Keratinocyte (primary cell): ENCODE measurements at regions not wholly inside any gene's neighbourhood (a gene's known extent, or its start where the extent isn't known, plus 50 kb on each side); places are given as distances from the start of the nearest gene placed in this dataset.

Source experiments
- DNase-seq: peaks from one replicate; pipeline ENCODE4 v3.0.0-alpha.2; 2011; ENCODE audit warnings: low read depth, missing footprints, low spot score
- FAIRE-seq: peaks from 2 replicates; lab custom pipeline; 2011; peaks lifted over from hg19 to GRCh38; lab: Jason Lieb, UNC
- H2AFZ ChIP-seq: 2 replicates; pipeline ENCODE4 v1.6.0; 2012; ENCODE audit warnings: low read length, control low read depth, inconsistent platforms; ENCODE audit not compliant: control insufficient read depth
- H3K27ac ChIP-seq: 2 replicates; pipeline ENCODE4 v1.5.1; 2011; ENCODE audit warnings: low read length; ENCODE audit not compliant: control insufficient read depth, insufficient read depth
- H3K27me3 ChIP-seq: 3 replicates; pipeline ENCODE4 v1.6.0; 2011; ENCODE audit warnings: low read length; ENCODE audit not compliant: control insufficient read depth, insufficient read depth; ENCODE audit errors: extremely low read depth
- H3K36me3 ChIP-seq, 2 experiments: 2 replicates in 1 of 2; 3 replicates in 1 of 2; pipeline ENCODE4 v1.5.1; 2011; ENCODE audit warnings: low read length in 2 of 2, mild to moderate bottlenecking in 1 of 2; ENCODE audit not compliant: control insufficient read depth in 2 of 2, insufficient read depth in 2 of 2; ENCODE audit errors: extremely low read depth in 1 of 2
- H3K4me1 ChIP-seq: 3 replicates; pipeline ENCODE4 v1.5.1; 2011; ENCODE audit warnings: low read length; ENCODE audit not compliant: control insufficient read depth, insufficient read depth; ENCODE audit errors: extremely low read depth
- H3K4me2 ChIP-seq: 3 replicates; pipeline ENCODE4 v1.6.0; 2011; ENCODE audit warnings: low read depth, low read length; ENCODE audit not compliant: control insufficient read depth, insufficient read depth; ENCODE audit errors: extremely low read depth
- H3K4me3 ChIP-seq, 3 experiments: fragments of 200-600 bp in 1 of 3; sonication (generic) in 1 of 3; 2 replicates in 2 of 3; 3 replicates in 1 of 3; pipeline ENCODE4 v1.5.1; 2011 to 2016; ENCODE audit warnings: low read length in 3 of 3, mild to moderate bottlenecking in 3 of 3, control low read depth in 2 of 3, inconsistent platforms in 1 of 3, low read depth in 1 of 3, mixed read lengths in 1 of 3, mixed run types in 1 of 3, moderate library complexity in 1 of 3; ENCODE audit not compliant: control insufficient read depth in 2 of 3, insufficient read depth in 2 of 3; ENCODE audit errors: extremely low read depth in 1 of 3
- H3K79me2 ChIP-seq: 2 replicates; pipeline ENCODE4 v1.6.0; 2012; ENCODE audit warnings: low read length; ENCODE audit not compliant: control insufficient read depth, insufficient read depth
- H3K9ac ChIP-seq: 3 replicates; pipeline ENCODE4 v1.6.0; 2011; ENCODE audit warnings: low read length; ENCODE audit not compliant: control insufficient read depth, insufficient read depth; ENCODE audit errors: extremely low read depth
- H3K9me1 ChIP-seq: 3 replicates; pipeline ENCODE4 v1.6.0; 2011; ENCODE audit warnings: low read length; ENCODE audit not compliant: control insufficient read depth, insufficient read depth; ENCODE audit errors: extremely low read depth
- H3K9me3 ChIP-seq: 2 replicates; pipeline ENCODE4 v1.5.1; 2012; ENCODE audit warnings: low read depth, low read length; ENCODE audit not compliant: control insufficient read depth
- H4K20me1 ChIP-seq: 3 replicates; pipeline ENCODE4 v1.6.0; 2011; ENCODE audit warnings: low read length; ENCODE audit not compliant: control insufficient read depth, insufficient read depth; ENCODE audit errors: extremely low read depth
- CTCF ChIP-seq, 3 experiments: IDR thresholded peaks in 1 of 3; conservative IDR thresholded peaks in 1 of 3; optimal IDR thresholded peaks in 1 of 3; 2 replicates in 2 of 3; 3 replicates in 1 of 3; pipeline versions ENCODE3 to v1.5.1; 2011; ENCODE audit warnings: low read length in 3 of 3, mild to moderate bottlenecking in 3 of 3, moderate library complexity in 2 of 3, control low read depth in 1 of 3, inconsistent platforms in 1 of 3; ENCODE audit not compliant: insufficient read depth in 2 of 3; ENCODE audit errors: extremely low read depth in 1 of 3
- EZH2 ChIP-seq: IDR thresholded peaks from one replicate; pipeline ENCODE4 v1.6.1; 2012; ENCODE audit warnings: inconsistent platforms, mild to moderate bottlenecking, low read length, moderate library complexity
- dilution Hi-C: fragments of 300-500 bp; cut with MboI; formaldehyde crosslinking; loops from one replicate; pipeline ENCODE4 v1.7.0; 2020; ENCODE audit warnings: low sequenced_read_pairs; ENCODE audit not compliant: extremely low pct_ligation_motif_present

- no peak for DNase-seq
- dilution Hi-C loops = no loop called here
These were observed 149.9 kb upstream of the COL1A2 start for GRCh38 chr7:94244760-94245159.

GRCh38 chr7:94245500-94245899, 149.2 kb upstream of the COL1A2 start:
- FAIRE-seq (no peak), DNase-seq (no peak)
- no peak overlapping the region for H3K4me2 ChIP-seq
- no peak overlapping the region for H3K27ac ChIP-seq
- H3K9me3 ChIP-seq = no peaks in the 10 kb centered on the region
- H3K9ac ChIP-seq = no peak overlapping the region
- H3K79me2 ChIP-seq = no peaks in the 10 kb centered on the region
- H2AFZ ChIP-seq = no peak overlapping the region
- H3K4me1 ChIP-seq = no peaks in the 10 kb centered on the region
- TF ChIP-seq EZH2 (no peak), CTCF (optimal IDR thresholded peaks at IDR 0.05 in 1 of 3, IDR thresholded peaks at IDR 0.05 in 1 of 3, conservative IDR thresholded peaks at IDR 0.05 in 1 of 3; ENCODE audit: extremely low read depth in 1 of 3, insufficient read depth in 2 of 3, low read length in 3 of 3) (no peak)
- no peaks in the 10 kb centered on the region for H4K20me1 ChIP-seq
- dilution Hi-C loops = no loop called here
- H3K9me1 ChIP-seq = no peaks in the 10 kb centered on the region
- no peaks in the 10 kb centered on the region for H3K36me3 ChIP-seq
- H3K4me3 ChIP-seq = no peak overlapping the region
- H3K27me3 ChIP-seq = no peaks in the 10 kb centered on the region

More at GRCh38 chr7:94244760-94245159, 149.9 kb upstream of the COL1A2 start:
- FAIRE-seq = no peak
- Histone ChIP-seq H3K9me1 (no peaks in the 10 kb centered on the region), H3K9ac (no peak overlapping the region), H2AFZ (no peak overlapping the region), H3K27me3 (no peaks in the 10 kb centered on the region), H3K4me3 (no peak overlapping the region), H3K79me2 (no peaks in the 10 kb centered on the region), H3K4me2 (no peak overlapping the region), H3K36me3 (no peaks in the 10 kb centered on the region), H3K27ac (no peak overlapping the region), H3K4me1 (no peaks in the 10 kb centered on the region), H3K9me3 (no peaks in the 10 kb centered on the region), H4K20me1 (no peaks in the 10 kb centered on the region)
- TF ChIP-seq CTCF (optimal IDR thresholded peaks at IDR 0.05 in 1 of 3, IDR thresholded peaks at IDR 0.05 in 1 of 3, conservative IDR thresholded peaks at IDR 0.05 in 1 of 3; ENCODE audit: extremely low read depth in 1 of 3, insufficient read depth in 2 of 3, low read length in 3 of 3) (no peak), EZH2 (no peak)
